Erythroblast (primary cell): ENCODE measurements at regions not wholly inside any gene's neighbourhood (a gene's known extent, or its start where the extent isn't known, plus 50 kb on each side); places are given as distances from the start of the nearest gene placed in this dataset.

ENCODE experiments used
- DNase-seq, 2 experiments: peaks; one replicate each; lab custom pipeline; 2025; lab: John Stamatoyannopoulos, UW
- GATA1 ChIP-seq: IDR thresholded peaks from 2 replicates; pipeline ENCODE4 v1.6.1; 2011; ENCODE audit warnings: low read depth, mild to moderate bottlenecking, control low read depth, low read length, moderate library complexity
- POLR2A ChIP-seq: IDR thresholded peaks from 2 replicates; pipeline ENCODE4 v1.6.1; 2011; ENCODE audit warnings: mild to moderate bottlenecking, low read length

DNA sequence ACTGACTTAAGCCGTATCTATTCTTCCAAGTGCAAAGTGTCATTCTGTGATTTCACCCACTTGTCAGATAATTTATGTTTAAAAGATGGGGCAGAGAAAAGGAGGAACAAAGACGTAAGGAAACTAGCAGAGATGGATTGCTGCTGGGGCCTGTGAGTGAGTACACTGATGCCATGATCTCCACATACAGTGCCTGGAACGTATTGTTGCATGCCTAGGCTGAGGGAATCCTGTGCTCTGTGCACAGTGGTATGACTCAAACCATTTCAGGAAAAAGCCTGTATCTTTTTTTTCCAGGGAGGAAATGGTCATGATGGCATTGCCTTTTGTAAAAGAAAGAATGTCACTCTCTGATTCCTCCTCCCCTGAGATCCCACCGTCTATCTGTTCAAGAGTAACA is 359.5 kb upstream of the ADAMTS16 start:
- TF ChIP-seq GATA1: no peak
- no peak for TF ChIP-seq POLR2A
- no peak for DNase-seq

DNA sequence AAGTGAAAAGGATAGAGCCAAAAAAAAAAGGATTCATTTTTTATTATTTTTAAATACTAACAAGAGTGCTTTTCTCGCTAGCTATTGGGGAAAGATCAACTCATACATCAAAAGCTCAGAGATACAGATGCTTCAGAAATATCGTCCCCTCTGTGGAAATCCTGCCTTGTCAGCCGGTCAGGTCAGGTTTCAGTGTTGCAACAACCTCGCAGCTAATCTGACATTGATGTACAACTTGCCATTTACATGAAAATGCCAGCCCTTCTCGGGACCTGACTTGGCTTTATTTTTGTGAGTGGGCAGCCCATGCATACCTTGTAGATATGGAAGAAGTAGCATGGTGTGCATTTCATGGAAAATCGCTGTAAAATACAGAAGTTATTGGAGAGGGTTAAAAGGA is 358.8 kb upstream of the ADAMTS16 start:
- no peak for TF ChIP-seq GATA1
- TF ChIP-seq POLR2A: no peak
- no peak for DNase-seq

DNA sequence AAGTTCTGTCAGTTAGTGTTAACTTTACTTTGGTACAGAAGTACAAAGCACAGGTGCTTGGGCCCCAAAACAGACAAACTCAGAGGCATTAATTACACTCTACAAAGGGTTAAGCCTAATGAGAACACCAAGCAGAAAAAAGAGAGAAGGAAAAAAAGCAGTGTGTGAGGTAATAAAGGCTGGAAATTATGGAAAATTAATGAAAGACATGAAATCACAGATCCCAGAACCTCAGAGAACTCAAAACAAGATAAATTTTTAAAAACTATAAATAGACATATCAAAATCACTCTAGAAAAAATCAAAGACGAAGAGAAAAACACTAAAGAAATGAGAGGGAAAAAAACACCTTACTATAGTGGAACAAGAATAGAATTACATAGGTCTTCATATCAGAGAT is 354.2 kb upstream of the ADAMTS16 start:
- TF ChIP-seq POLR2A: no peak
- TF ChIP-seq GATA1: no peak
- no peak for DNase-seq

GRCh38 chr5:4797445-4797844 is 342.7 kb upstream of the ADAMTS16 start:
- no peak for DNase-seq
- no peak for TF ChIP-seq POLR2A
- TF ChIP-seq GATA1: no peak

DNA sequence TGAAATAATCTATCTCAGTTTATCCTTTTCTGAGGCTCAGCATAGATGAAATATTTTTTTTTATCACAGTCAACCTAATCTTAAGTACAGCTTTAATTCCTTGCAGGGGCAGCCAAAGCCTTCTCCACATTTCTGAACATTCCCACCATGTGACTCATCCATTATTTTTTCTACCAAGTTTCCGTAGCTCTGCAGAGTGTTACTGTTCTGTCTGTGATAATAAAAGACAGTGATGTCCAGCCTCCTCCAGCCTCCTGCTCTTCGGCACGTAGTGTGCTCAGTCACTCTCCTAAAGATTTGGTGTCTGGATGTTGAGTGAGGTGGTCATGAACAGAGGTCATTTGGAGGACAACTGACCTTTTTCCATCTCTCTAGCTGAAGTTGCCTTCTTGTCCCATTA is 338.1 kb upstream of the ADAMTS16 start:
- no peak for TF ChIP-seq POLR2A
- TF ChIP-seq GATA1: no peak
- DNase-seq: no peak

DNA sequence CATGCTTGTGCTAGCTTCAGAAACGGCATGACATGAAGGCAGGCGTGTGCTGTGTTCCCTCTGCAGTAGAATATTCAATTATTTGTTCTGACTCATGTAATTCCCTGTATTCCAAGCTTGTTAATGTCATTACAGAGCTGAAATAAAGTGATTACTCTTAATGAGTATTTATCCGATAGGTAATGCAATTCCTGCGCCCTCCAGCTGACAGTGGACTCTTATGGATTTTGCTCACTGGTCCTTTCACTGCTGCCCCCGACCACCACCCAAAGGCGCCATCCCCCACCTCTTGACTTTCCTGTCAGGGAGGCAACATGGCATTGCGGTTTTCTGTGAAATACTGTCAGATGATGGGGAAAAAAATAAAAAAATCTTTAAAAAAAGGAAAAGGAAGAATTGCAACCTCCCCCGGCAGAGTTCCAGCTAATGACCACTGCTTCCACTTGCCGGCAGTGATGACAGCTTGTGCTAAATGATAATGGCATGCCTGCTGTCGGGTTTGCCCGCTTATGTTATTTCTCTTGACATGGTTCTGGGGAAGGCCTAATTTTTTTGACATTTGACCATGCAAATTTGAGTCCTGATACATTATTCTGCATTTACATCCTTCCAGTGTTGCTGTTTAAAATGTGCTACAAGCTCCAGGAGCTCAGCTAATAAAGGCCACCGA is 335.3 kb upstream of the ADAMTS16 start:
- TF ChIP-seq POLR2A (no peak), GATA1 (no peak)

DNA sequence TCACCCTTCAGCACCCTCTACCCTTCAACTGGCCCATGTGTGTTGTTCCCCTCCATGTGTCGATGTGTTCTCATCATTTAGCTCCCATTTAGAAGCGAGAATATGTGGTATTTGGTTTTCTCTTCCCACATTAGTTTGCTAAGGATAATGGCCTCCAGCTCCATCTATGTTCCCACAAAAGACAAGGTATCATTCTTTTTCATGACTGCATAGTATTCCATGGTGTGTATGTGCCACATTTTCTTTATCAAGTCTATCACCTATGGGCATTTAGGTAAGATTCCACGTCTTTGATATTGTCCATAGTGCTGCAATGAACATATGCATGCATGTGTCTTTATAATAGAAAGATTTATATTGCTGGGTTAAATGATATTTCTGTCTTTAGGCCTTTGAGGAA is 325.1 kb upstream of the ADAMTS16 start:
- TF ChIP-seq POLR2A (no peak), GATA1 (no peak)
- no peak for DNase-seq

More for the DNA sequence above, 335.3 kb upstream of the ADAMTS16 start:
- DNase-seq: no peak

DNA sequence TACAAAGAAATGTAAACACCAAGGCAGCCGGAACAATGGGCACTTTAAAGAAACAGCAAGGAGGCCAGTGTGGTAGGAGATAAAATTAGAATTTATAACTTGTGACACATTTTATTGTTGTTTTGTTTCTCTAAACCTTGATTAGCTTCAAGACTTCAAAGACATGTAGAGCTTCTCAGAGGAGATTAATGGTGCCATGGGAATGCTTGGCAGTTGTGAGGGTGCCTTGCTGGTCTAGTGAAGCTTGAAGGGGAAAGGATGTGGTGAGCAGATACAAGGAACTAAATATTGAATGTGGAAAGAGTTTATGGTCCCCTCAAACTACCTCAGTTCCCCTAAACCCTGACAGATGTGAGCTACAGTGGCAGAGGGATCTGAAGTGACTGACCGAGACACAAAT is 322.4 kb upstream of the ADAMTS16 start:
- TF ChIP-seq GATA1 (no peak), POLR2A (no peak)
- DNase-seq: no peak

DNA sequence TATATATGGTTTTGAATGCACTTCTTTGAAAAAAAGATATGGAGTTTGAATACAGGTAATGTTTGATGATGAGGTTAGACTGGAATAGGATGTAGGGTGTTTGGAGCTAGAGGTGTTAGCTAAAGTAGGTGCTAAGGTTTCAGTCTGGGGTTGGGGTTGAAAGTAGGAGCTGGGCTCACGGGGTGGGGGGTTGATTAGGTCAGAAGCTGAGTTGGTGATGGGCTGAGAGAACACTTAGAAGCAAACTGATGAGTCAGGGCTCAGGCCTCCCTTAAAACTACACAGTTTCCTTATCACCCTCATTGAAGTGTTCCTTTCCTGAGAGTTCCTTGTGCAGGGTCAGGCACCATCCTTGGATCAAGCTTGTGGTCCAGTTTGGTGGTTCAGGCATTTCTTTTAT is 308.8 kb upstream of the ADAMTS16 start:
- TF ChIP-seq POLR2A: no peak
- TF ChIP-seq GATA1: no peak
- no peak for DNase-seq

- TF ChIP-seq GATA1: no peak
- no peak for DNase-seq
Observed at GRCh38 chr5:4832471-4832870, 307.7 kb upstream of the ADAMTS16 start.

DNA sequence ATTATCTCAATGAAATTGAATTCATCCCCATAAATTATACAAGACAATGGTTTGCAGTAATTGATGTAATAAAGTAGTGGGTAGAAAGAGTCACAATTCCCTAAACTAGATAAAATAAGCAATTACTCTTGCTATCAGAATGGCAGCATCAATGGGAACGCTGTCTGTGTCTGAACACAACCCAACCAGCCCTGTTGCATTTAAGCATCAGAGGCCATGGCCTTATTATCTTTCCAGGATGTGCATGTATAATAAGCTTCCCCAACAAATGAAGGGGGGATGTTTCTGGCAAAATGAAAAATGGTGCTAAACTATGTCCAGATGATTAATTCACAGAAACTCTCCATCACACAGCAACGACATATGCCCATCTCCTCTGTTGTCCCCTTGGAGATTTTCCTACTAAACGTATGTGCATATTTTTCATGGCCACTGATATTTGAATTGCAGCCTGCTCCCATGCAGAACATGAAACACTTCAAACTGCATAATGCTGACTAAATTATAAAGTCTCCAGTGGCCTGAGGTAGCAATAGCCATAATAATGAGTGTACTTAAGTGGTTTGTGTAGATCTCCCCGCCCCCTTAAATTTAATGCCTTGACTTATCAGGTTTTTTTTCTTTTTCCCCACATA is 306.9 kb upstream of the ADAMTS16 start:
- TF ChIP-seq GATA1: no peak
- TF ChIP-seq POLR2A: no peak
- DNase-seq: no peak

GRCh38 chr5:4837489-4838058 is 302.6 kb upstream of the ADAMTS16 start:
- no peak for DNase-seq
- no peak for TF ChIP-seq GATA1
- TF ChIP-seq POLR2A: no peak

DNA sequence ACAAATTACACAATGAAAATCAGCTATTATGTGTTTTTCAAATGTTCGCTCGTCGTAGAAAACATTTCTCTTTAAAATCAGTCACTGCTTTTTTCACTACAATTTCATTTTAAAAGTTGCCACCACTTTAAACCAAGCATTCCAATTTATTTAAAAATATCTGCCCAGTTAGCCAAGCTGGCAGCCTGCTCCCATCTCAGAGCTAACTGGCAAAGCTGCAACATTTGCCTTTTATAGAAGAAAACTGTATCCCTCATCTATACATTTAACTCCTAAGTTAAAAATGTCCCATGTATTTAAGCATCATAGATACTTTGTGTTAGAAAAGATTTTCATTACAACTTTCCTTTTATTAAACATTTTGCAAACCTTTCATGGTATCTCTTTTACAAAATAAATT is 294.9 kb upstream of the ADAMTS16 start:
- TF ChIP-seq GATA1 (no peak), POLR2A (no peak)
- no peak for DNase-seq

DNA sequence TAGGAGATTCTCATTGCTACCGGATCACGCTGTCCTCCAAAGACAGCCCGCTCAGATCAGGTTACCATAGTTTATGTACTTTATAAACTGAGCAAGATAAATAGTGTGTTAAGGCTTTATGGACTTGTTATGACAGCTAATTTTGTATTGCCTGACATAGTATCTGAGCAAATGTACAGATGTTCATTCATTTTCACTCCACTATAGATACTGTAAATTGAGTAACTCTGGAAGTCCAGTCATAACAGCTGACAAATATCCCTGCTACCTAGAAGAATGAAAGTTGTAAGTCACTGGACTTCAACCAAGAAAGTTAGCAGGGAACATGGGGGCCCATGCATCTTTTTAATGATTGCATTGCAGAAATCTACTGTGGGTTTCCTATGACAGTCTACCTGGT is 292.4 kb upstream of the ADAMTS16 start:
- TF ChIP-seq GATA1 (no peak), POLR2A (no peak)
- no peak for DNase-seq
